T-helper 17 cell (primary cell): ENCODE measurements at regions not wholly inside any gene's neighbourhood (a gene's known extent, or its start where the extent isn't known, plus 50 kb on each side); places are given as distances from the start of the nearest gene placed in this dataset.
"Not testable (repeated sequence)": the region's sequence is repeated elsewhere in the genome, so short reads cannot be mapped to it uniquely, and the experiment has no call there.

Experiments
- ATAC-seq: fragments of 150-1000 bp; cut with Tn5 transposase; 2 replicates; pipeline ENCODE4 v1.10.0; 2021; ENCODE audit warnings: mild to moderate bottlenecking, moderate library complexity
- DNase-seq, 3 donors: peaks; one replicate each; pipeline versions ENCODE4 v3.0.0 to v3.0.0-alpha.2; 2020 to 2021
- H3K9me3 ChIP-seq: one replicate; pipeline ENCODE4 v1.7.0; 2013; ENCODE audit warnings: low read length, mild to moderate bottlenecking; ENCODE audit not compliant: control insufficient read depth, poor library complexity, severe bottlenecking
- H3K27ac Mint-ChIP-seq: one replicate; pipeline ENCODE4 v1.8.0; 2022; ENCODE audit warnings: mild to moderate bottlenecking, moderate library complexity, mixed read lengths
- H3K27me3 Mint-ChIP-seq: one replicate; pipeline ENCODE4 v1.8.0; 2022; ENCODE audit warnings: mixed read lengths
- H3K36me3 Mint-ChIP-seq: one replicate; pipeline ENCODE4 v1.8.0; 2022; ENCODE audit warnings: low read depth, mixed read lengths
- H3K4me1 Mint-ChIP-seq: one replicate; pipeline ENCODE4 v1.8.0; 2022; ENCODE audit warnings: mild to moderate bottlenecking, mixed read lengths
- H3K4me3 Mint-ChIP-seq: one replicate; pipeline ENCODE4 v1.8.0; 2022; ENCODE audit warnings: mild to moderate bottlenecking, moderate library complexity, mixed read lengths

DNA sequence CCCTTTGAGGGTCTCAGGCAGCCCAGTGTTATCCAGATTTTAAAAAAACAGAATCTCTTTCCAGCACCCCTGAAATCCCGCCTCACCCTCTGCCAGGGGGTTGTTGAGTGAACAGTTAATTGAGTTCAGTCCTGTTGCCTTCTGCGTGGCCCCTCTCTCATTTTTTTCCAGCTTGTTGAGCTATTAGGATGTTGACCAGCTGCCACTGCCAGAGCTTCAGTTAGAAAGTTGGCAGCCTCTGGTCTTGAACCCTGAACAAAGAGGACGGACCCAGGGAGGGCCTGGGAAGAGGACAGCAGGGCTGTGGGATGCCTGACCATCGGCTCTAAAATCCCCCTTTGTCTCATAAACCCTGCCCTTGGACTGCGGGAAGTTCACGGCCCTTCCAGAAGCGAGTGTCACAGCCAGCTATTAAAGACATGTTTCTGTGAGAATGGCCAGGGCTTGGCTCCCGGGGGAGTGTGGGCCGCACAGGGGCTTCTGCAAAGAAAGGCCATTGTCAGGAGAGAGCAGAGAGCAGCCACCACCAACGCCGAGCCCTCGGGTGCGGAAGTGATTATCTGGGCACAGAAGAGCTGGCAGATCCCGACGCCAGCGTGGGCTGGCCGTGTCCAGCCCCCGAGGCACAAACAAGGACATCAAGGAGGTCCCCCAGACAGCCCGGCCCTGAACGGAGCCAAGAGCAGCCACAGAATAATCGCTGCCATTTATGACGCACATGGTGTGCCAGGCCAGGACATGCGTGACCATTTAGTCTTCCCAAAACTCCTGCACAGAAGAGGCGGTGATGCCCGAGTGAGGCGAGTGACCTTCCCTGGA, 189.0 kb downstream of the ANKRD60 start:
- no peaks in the 10 kb centered on the region for H3K9me3 ChIP-seq
- H3K4me1 Mint-ChIP-seq = no peaks in the 10 kb centered on the region
- H3K36me3 Mint-ChIP-seq = no peaks in the 10 kb centered on the region
- H3K27me3 Mint-ChIP-seq = peaks cover 65% of the 10 kb centered on the region
- H3K27ac Mint-ChIP-seq = no peak overlapping the region
- no peak overlapping the region for H3K4me3 Mint-ChIP-seq
- DNase-seq (no peak), ATAC-seq (no peak)

DNA sequence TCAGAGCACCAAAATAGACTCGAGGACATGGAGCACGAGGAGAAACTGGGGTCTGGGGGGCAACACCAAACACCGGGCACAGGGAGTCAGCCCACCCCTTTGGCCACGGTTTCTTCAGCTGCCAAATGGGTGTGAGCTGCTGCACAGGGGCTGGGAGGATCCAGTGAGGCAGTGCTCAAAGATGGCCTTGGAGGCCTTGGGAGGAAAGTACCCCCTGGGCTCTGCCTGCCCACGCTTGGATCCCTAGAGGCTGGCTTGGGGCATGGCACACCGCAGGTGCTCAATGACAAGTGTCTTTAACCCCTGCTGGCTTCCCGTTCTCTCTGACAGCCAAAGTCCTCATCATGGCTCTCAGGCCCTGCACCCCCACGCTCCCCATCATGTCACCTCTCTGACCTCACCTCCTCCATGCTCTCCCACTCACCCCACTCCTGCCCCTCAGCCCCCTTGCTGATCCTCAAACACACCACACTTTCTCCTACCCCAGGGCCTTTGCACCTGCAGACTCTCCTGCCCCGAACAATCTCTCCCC, 190.3 kb downstream of the ANKRD60 start:
- Mint-ChIP-seq H3K27ac (no peak overlapping the region), H3K36me3 (no peaks in the 10 kb centered on the region), H3K4me1 (no peaks in the 10 kb centered on the region), H3K4me3 (no peak overlapping the region), H3K27me3 (peaks cover 58% of the 10 kb centered on the region)
- ATAC-seq = no peak
- H3K9me3 ChIP-seq = no peaks in the 10 kb centered on the region
- no peak for DNase-seq

DNA sequence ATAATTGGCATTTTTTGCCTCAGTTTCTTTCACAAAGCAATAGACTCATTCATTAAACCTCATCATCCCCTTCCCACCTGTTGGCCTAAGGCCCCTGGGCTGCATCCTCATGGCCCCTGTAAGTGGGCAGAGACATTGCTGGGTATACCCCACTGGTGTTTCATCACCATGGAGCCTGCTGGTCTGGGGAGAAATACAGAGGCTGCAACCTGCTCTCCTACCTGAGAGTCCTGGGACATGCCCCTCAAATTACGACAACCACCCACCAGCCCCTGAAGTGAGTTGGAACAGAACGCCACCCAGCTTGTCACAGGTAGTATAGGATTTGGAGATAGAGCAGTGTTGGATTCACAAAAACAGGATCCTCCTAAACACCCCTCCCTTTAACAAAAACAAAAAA, 190.8 kb downstream of the ANKRD60 start:
- H3K4me3 Mint-ChIP-seq = no peak overlapping the region
- no peaks in the 10 kb centered on the region for H3K36me3 Mint-ChIP-seq
- ATAC-seq (no peak), DNase-seq (no peak)
- H3K4me1 Mint-ChIP-seq = no peaks in the 10 kb centered on the region
- no peaks in the 10 kb centered on the region for H3K9me3 ChIP-seq
- no peak overlapping the region for H3K27ac Mint-ChIP-seq
- peaks cover 57% of the 10 kb centered on the region for H3K27me3 Mint-ChIP-seq

DNA sequence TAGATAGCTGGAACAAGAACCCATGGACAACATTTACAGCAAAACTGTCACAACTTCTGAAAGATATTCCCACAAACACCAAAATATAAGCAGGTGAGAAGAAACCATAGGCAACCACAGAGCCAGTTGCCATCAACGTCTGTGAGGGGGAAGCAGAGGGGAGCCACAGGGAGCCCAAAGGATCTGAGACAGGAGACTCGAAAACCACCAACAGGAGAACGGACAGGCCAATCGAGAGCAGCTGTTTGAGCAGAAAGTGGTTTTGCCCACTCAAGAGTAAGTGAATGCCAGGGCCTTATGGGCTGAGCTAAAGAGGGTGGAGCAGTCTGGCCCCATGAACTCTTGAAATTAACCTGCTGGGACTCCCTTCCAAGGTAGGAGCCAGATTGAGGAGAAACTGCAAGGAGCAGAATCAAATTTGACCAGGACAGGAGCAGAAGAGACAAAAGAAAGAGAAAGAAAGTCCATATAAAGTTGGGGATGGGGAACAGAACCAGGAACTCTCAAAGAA, 195.4 kb downstream of the ANKRD60 start:
- H3K36me3 Mint-ChIP-seq = no peaks in the 10 kb centered on the region
- no peak overlapping the region for H3K4me3 Mint-ChIP-seq
- H3K4me1 Mint-ChIP-seq = no peaks in the 10 kb centered on the region

DNA sequence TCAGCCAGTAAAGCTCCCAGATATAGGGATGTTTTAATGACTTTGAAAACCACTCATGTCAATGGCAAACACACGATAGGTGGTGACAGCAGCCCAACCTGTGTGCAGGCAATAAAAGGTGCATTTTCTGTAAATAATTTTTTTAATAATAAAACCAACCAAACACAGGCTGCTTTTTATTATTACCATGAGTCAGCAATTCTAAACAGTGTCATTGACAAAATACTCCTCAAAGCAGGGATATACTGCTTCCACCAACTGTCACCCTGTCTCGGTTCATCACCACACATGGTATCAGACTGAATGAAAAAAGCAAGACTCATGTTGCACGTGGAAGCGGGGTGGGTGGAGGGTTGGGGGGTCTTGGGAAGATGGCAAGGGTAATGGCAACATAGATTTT, 195.9 kb downstream of the ANKRD60 start:
- DNase-seq (no peak), ATAC-seq (no peak)
- Mint-ChIP-seq H3K36me3 (no peaks in the 10 kb centered on the region), H3K4me3 (no peak overlapping the region), H3K27ac (no peak overlapping the region), H3K27me3 (peaks cover 52% of the 10 kb centered on the region), H3K4me1 (no peaks in the 10 kb centered on the region)
- no peaks in the 10 kb centered on the region for H3K9me3 ChIP-seq

More for the DNA sequence above, 195.4 kb downstream of the ANKRD60 start:
- no peaks in the 10 kb centered on the region for H3K9me3 ChIP-seq
- DNase-seq (no peak), ATAC-seq (no peak)
- Mint-ChIP-seq H3K27me3 (peaks cover 52% of the 10 kb centered on the region), H3K27ac (no peak overlapping the region)

DNA sequence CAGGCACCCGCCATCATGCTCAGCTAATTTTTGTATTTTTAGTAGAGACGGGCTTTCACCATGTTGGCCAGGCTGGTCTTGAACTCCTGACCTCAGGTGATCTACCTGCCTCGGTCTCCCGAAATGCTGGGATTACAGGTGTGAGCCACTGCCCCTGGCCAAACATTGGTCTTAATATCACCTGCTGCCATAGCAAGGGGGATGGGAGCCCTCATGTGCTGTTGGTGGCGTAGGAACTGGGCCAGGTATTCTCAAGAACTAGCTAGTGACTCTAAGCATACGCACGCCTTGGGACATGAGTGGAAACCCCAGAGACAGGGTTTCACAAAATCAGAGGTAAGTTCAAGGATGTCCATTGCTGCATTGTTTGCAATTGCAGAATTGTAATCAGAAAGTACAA, 197.1 kb downstream of the ANKRD60 start:
- H3K9me3 ChIP-seq, H3K36me3 Mint-ChIP-seq, ATAC-seq, H3K27ac Mint-ChIP-seq, H3K4me3 Mint-ChIP-seq, DNase-seq, H3K4me1 Mint-ChIP-seq: not testable (repeated sequence)
- peaks cover 51% of the 10 kb centered on the region for H3K27me3 Mint-ChIP-seq

DNA sequence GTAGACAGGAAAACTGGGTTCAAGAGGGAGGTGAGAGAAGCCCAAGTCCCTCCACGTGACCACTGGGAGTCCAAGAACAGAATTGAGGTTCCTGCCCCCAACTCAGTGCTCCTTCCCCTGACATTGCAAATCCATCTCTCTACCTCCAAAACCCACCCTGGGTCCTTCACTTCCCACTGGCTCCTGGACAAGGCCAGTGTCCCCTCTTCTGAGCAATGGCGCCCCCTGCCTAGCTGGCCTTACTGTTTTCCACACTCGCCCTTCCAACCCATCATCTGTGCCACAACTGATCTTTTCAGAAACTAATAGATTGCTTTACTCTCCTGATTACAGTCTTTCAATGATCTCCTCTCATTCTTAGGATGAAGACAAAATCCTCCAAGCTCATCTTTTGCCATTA, 200.3 kb downstream of the ANKRD60 start:
- Mint-ChIP-seq H3K27me3 (peaks cover 48% of the 10 kb centered on the region), H3K4me3 (no peak overlapping the region), H3K36me3 (no peaks in the 10 kb centered on the region), H3K27ac (no peak overlapping the region), H3K4me1 (no peaks in the 10 kb centered on the region)
- ATAC-seq = no peak
- no peak for DNase-seq
- no peaks in the 10 kb centered on the region for H3K9me3 ChIP-seq

DNA sequence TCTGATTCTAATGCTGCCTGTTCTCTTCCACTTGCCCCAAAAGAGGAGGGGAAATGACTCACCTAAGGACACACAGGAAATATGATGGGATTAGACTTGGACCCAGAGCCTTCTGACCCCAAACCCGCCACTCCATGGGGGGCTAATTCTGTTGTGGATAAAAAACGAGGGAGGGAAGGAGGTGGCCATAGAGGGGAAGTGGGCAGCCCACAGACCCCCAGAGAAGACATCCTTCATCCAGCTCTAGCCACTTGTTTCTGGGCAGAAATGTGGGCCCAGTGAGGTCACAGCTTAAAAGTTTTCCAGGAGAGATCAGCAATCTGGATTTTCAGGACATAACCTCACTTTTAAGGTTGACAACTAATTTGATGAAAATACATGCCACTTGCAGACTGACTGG, 202.1 kb downstream of the ANKRD60 start:
- H3K4me1 Mint-ChIP-seq = no peaks in the 10 kb centered on the region
- H3K27ac Mint-ChIP-seq = no peak overlapping the region
- no peak for DNase-seq
- no peaks in the 10 kb centered on the region for H3K9me3 ChIP-seq
- H3K4me3 Mint-ChIP-seq = no peak overlapping the region
- ATAC-seq = no peak
- H3K27me3 Mint-ChIP-seq = peaks cover 39% of the 10 kb centered on the region
- no peaks in the 10 kb centered on the region for H3K36me3 Mint-ChIP-seq

DNA sequence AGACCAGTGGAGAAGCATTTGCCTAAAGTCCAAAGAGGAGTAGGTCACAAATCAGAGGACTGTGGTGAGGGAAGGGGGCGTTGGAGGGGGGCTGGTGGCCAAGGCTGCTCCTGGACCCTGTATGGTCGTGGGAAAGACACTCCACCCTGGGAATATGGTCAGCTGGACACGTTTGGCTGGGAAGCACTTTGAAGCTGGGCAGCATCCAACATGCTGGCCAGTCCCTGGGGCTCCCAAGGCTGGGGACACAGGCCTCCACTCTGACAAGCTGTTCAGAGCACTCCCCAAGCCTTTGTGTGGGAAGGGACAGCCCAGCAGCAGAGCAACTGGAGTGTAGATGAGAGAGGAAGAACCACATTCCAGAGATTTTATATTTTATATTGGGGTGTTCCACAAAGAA, 203.2 kb downstream of the ANKRD60 start:
- Mint-ChIP-seq H3K27ac (no peak overlapping the region), H3K4me3 (no peak overlapping the region), H3K36me3 (no peaks in the 10 kb centered on the region), H3K4me1 (no peaks in the 10 kb centered on the region), H3K27me3 (peaks cover 42% of the 10 kb centered on the region)
- H3K9me3 ChIP-seq = no peaks in the 10 kb centered on the region
- no peak for DNase-seq
- ATAC-seq = no peak

DNA sequence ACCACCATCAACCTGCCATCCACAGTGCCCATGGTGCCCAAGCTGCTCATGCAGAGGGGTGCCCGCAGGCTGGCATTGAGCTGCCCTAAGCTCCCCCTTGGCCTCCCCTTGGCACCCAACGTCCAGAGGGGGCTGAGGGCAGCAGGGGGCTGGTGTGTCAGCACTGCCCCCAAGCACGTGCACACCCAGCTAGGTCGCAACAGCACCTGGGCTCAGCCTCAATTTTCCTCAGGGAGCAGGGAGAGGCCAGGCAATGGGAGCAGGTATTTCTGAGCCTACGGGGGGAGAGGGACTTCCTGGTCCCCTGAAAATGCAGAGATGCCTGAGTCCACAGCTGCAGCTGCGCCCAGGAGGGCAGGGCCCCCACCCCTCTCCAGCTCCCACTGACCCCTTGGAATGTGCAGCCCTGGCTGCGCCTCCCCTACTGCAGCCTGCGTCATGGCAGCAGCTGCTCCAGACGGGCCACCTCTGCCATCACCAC, 204.2 kb downstream of the ANKRD60 start:
- H3K36me3 Mint-ChIP-seq = no peaks in the 10 kb centered on the region
- H3K27ac Mint-ChIP-seq = no peak overlapping the region
- no peak for ATAC-seq
- DNase-seq = no peak
- H3K27me3 Mint-ChIP-seq = peaks cover 41% of the 10 kb centered on the region
- H3K9me3 ChIP-seq = no peaks in the 10 kb centered on the region
- H3K4me3 Mint-ChIP-seq = no peak overlapping the region
- H3K4me1 Mint-ChIP-seq = no peaks in the 10 kb centered on the region

DNA sequence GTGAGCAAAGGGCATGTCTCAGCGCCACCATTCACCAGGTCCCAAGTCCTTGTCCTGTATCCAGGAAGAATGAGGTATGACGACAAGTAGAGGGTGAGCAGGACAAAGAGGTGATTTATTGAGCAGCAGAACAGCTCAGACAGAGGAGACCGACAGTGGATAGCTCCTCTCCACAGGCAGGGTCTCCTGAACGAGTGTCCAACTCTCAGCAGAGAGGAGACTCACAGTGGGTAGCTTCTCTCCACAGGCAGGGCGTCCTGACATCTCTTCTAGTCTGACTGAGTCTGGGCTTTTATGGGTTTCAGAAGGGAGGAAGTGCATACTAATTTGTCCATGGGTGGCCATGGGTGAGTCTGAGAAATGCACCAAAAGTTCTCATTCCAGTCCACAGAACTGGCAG, 204.7 kb downstream of the ANKRD60 start:
- no peak overlapping the region for H3K27ac Mint-ChIP-seq
- ATAC-seq (no peak), DNase-seq (no peak)
- H3K36me3 Mint-ChIP-seq = no peaks in the 10 kb centered on the region
- no peaks in the 10 kb centered on the region for H3K9me3 ChIP-seq
- no peak overlapping the region for H3K4me3 Mint-ChIP-seq
- peaks cover 38% of the 10 kb centered on the region for H3K27me3 Mint-ChIP-seq
- no peaks in the 10 kb centered on the region for H3K4me1 Mint-ChIP-seq

DNA sequence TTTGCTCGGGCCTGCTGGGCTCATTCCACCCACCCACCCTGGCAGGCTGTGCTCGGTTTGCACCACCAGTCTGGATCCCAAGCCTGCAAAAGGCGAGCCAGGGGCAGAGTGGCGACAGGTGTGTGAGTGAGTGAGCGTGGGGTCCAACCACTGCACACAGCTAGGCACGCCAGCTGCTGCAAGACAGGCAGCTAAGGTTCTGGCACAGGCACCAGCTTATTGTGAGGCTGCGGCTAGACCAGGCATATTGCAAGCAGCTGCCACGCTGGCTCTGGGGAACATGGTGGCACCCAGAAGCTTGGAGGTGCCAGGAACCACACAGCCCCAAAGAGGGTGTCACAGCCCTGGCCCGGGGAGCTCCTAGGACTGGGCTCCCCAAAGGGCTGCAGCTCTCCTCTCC, 205.1 kb downstream of the ANKRD60 start:
- Mint-ChIP-seq H3K4me3 (no peak overlapping the region), H3K27ac (no peak overlapping the region), H3K4me1 (no peaks in the 10 kb centered on the region), H3K27me3 (peaks cover 36% of the 10 kb centered on the region), H3K36me3 (no peaks in the 10 kb centered on the region)
- ATAC-seq = no peak
- no peaks in the 10 kb centered on the region for H3K9me3 ChIP-seq
- DNase-seq = no peak

DNA sequence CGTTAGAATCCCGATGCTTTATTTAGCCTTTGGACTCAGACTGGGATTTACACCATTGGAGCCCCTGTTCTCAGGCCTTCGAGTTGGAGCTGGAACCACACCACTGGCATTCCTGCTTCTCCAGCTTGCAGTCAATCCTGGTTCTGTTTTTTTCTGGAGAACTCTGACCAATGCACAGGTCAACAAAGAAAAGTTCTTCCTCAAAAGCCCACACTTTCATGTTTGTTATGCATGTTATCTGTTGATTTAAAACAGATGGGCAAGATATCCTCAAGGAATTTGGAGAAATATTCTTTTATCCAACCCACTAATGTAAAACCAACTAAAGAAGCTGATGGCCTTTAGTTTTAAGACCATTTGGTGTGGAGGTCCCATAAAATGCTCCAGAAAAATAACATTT, 205.7 kb downstream of the ANKRD60 start:
- no peak overlapping the region for H3K4me3 Mint-ChIP-seq
- H3K27me3 Mint-ChIP-seq = peaks cover 41% of the 10 kb centered on the region
- DNase-seq (no peak), ATAC-seq (no peak)
- H3K4me1 Mint-ChIP-seq = no peaks in the 10 kb centered on the region
- H3K9me3 ChIP-seq = no peaks in the 10 kb centered on the region
- H3K36me3 Mint-ChIP-seq = no peaks in the 10 kb centered on the region
- no peak overlapping the region for H3K27ac Mint-ChIP-seq

DNA sequence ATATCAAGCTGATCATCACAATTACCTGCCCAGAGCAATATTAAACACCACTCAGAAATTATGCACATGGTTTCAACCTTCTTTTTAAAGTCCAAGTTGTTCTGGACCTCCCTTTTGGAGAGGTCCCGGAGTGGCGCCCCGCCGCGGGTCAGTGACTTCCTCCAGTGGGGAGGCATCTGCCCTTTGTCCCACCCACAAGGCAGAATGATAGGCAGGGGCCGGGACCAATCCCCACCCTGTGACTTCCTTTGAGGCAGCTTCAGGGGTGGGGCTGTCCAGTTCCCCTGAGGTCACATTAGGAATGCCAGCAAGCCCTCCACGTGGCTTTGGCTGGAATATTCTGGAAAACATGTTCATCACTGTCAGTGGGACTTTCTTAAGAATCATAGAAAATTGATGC, 207.0 kb downstream of the ANKRD60 start:
- no peak for DNase-seq
- Mint-ChIP-seq H3K27ac (no peak overlapping the region), H3K4me1 (no peaks in the 10 kb centered on the region), H3K27me3 (peaks cover 43% of the 10 kb centered on the region), H3K36me3 (no peaks in the 10 kb centered on the region), H3K4me3 (no peak overlapping the region)
- no peak for ATAC-seq
- H3K9me3 ChIP-seq = no peaks in the 10 kb centered on the region
